B cell (primary cell): ENCODE measurements at regions not wholly inside any gene's neighbourhood (a gene's known extent, or its start where the extent isn't known, plus 50 kb on each side); places are given as distances from the start of the nearest gene placed in this dataset.

Experiments used
- ATAC-seq: fragments of 200-7000 bp; cut with Tn5 transposase; one replicate; pipeline ENCODE4 v1.10.0; 2021; ENCODE audit warnings: low read depth, mild to moderate bottlenecking, moderate number of reproducible peaks, moderate library complexity
- CTCF ChIA-PET: fragments of 350-600 bp; sonication (Branson Sonifier 250); formaldehyde crosslinking; loops from one replicate; lab custom pipeline; 2021; ENCODE audit warnings: antibody characterized with exemption, inconsistent platforms; lab: Charles Lee
- POLR2A ChIA-PET: fragments of 350-600 bp; sonication (Branson Sonifier 250); formaldehyde crosslinking; loops from one replicate; lab custom pipeline; 2021; ENCODE audit warnings: antibody characterized with exemption; lab: Charles Lee
- DNase-seq: peaks from one replicate; pipeline ENCODE4 v3.0.0; 2013
- H2AFZ ChIP-seq: 2 replicates; pipeline ENCODE4 v1.6.1; 2012; ENCODE audit warnings: mild to moderate bottlenecking, low read depth, low read length; ENCODE audit not compliant: insufficient read depth, poor library complexity, severe bottlenecking
- H3K27ac ChIP-seq, 2 donors: 1 replicate in 1 of 2; 2 replicates in 1 of 2; pipeline ENCODE4 v1.5.1; 2012 to 2013; ENCODE audit warnings: low read length in 2 of 2, mild to moderate bottlenecking in 2 of 2, moderate library complexity in 1 of 2
- H3K27me3 ChIP-seq, 4 experiments: fragments of 200-600 bp in 1 of 4; sonication (generic) in 1 of 4; replicated peaks in 1 of 4; 1 replicate in 2 of 4; 2 replicates in 2 of 4; pipeline versions ENCODE4 v1.6.1 to v1.7.0; 2013 to 2016; ENCODE audit warnings: low read length in 3 of 4, mild to moderate bottlenecking in 2 of 4, mixed read lengths in 1 of 4, moderate library complexity in 1 of 4; ENCODE audit not compliant: insufficient read depth in 4 of 4, control insufficient read depth in 3 of 4; ENCODE audit errors: control extremely low read depth in 1 of 4
- H3K36me3 ChIP-seq, 2 experiments: replicated peaks in 1 of 2; 1 replicate in 1 of 2; 2 replicates in 1 of 2; pipeline versions ENCODE4 v1.6.1 to v1.7.1; 2013; ENCODE audit warnings: low read length in 1 of 2; ENCODE audit not compliant: insufficient read depth in 2 of 2, control insufficient read depth in 1 of 2; ENCODE audit errors: control extremely low read depth in 1 of 2, extremely low read depth in 1 of 2
- H3K4me1 ChIP-seq, 2 donors: fragments of 200-600 bp in 1 of 2; sonication (generic) in 1 of 2; 1 replicate in 1 of 2; 2 replicates in 1 of 2; pipeline versions ENCODE4 v1.5.1 to v1.6.1; 2013 to 2017; ENCODE audit warnings: low read length in 2 of 2; ENCODE audit not compliant: control insufficient read depth in 2 of 2, insufficient read depth in 2 of 2
- H3K4me2 ChIP-seq: replicated peaks from 2 replicates; pipeline ENCODE3; 2012; ENCODE audit warnings: mild to moderate bottlenecking, low read depth, low read length; ENCODE audit not compliant: poor library complexity, severe bottlenecking
- H3K4me3 ChIP-seq, 5 experiments: fragments of 200-600 bp in 1 of 5; sonication (generic) in 1 of 5; 1 replicate in 3 of 5; 2 replicates in 2 of 5; pipeline versions ENCODE4 v1.5.1 to v1.7.0; 2011 to 2016; ENCODE audit warnings: low read length in 4 of 5, mild to moderate bottlenecking in 4 of 5, low read depth in 2 of 5, control low read depth in 1 of 5, moderate library complexity in 1 of 5; ENCODE audit not compliant: insufficient read depth in 1 of 5; ENCODE audit errors: control extremely low read depth in 1 of 5, extremely low read depth in 1 of 5
- H3K79me2 ChIP-seq: fragments of 200-600 bp; sonication (generic); one replicate; pipeline ENCODE4 v1.6.0; 2016; ENCODE audit warnings: low read length; ENCODE audit not compliant: control insufficient read depth, insufficient read depth
- H3K9ac ChIP-seq: fragments of 200-600 bp; sonication (generic); 2 replicates; pipeline ENCODE4 v1.6.1; 2017; ENCODE audit warnings: mild to moderate bottlenecking, low read length, moderate library complexity
- H3K9me3 ChIP-seq, 3 donors: one replicate each; pipeline versions ENCODE4 v1.6.1 to v1.7.1; 2013; ENCODE audit warnings: low read length in 2 of 3; ENCODE audit not compliant: control insufficient read depth in 2 of 3, insufficient read depth in 1 of 3; ENCODE audit errors: control extremely low read depth in 1 of 3
- H4K20me1 ChIP-seq: 2 replicates; pipeline ENCODE4 v1.6.0; 2012; ENCODE audit warnings: mild to moderate bottlenecking, low read length; ENCODE audit not compliant: insufficient read depth, control insufficient read depth, poor library complexity, severe bottlenecking
- H3K27ac Mint-ChIP-seq: one replicate; pipeline ENCODE4 v1.8.0; 2021; ENCODE audit warnings: mixed read lengths
- H3K27me3 Mint-ChIP-seq: one replicate; pipeline ENCODE4 v1.8.0; 2021; ENCODE audit warnings: mixed read lengths
- H3K4me1 Mint-ChIP-seq: one replicate; pipeline ENCODE4 v1.8.0; 2021; ENCODE audit warnings: mixed read lengths
- H3K4me3 Mint-ChIP-seq: one replicate; pipeline ENCODE4 v1.8.0; 2021; ENCODE audit warnings: mixed read lengths
- H3K9me3 Mint-ChIP-seq: one replicate; pipeline ENCODE4 v1.8.0; 2022; ENCODE audit warnings: mixed read lengths; ENCODE audit not compliant: insufficient read depth
- EZH2 ChIP-seq: IDR thresholded peaks from 2 replicates; pipeline ENCODE4 v1.6.1; 2012; ENCODE audit warnings: borderline replicate concordance, low read depth, mild to moderate bottlenecking, moderate library complexity, low read length; ENCODE audit not compliant: insufficient read depth, poor library complexity, severe bottlenecking
- WGBS: methylation state at CpG from one replicate; pipeline ENCODE4 v1.1.5; 2013; ENCODE audit warnings: missing lambda C conversion rate; ENCODE audit not compliant: insufficient coverage; 5-methylcytosine and 5-hydroxymethylcytosine counted together
- intact Hi-C: fragments of 100-400 bp; cut with micrococcal nuclease; formaldehyde crosslinking; loops from one replicate; pipeline ENCODE4 v1.10.0; 2022
- TF ChIP-seq, protein P1 (sequence below): fragments of 200-600 bp; IDR thresholded peaks from one replicate; pipeline ENCODE4 v1.8.0; 2022; ENCODE audit warnings: antibody characterized with exemption, mild to moderate bottlenecking

DNA sequence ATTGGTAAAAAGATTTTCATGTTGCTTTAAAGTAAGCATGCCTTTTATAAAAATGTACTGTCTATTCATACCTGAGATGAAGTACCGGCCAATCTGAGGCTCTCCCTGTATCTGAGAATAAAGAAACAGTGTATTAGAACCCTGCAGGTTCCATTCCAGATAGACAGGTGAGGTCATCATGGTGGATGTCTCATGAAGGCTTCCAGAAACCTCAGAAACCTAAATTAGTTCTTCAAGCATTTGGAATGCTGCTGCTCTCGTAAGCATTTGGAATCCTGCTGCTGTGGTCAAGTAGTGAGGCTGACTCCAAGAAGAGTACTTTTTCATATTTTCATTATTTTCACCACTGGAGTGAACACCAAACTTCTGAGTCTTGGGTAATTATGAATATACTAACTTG, 642.3 kb downstream of the MAFB start:
- CTCF ChIA-PET = no interaction called here
- Histone ChIP-seq H3K27ac (no peak overlapping the region), H4K20me1 (no peaks in the 10 kb centered on the region), H3K9me3 (no peaks in the 10 kb centered on the region), H3K4me1 (no peaks in the 10 kb centered on the region), H2AFZ (no peak overlapping the region), H3K79me2 (no peaks in the 10 kb centered on the region), H3K36me3 (no peaks in the 10 kb centered on the region), H3K4me3 (no peak overlapping the region), H3K4me2 (no peak overlapping the region), H3K27me3 (peaks cover 0 to 4% (median 0%) of the 10 kb centered on the region in 4 experiments), H3K9ac (no peak overlapping the region)
- WGBS = no CpG with 5 or more reads among the region's 2 CpGs
- intact Hi-C loops = no loop called here
- ATAC-seq (no peak), DNase-seq (no peak)
- Mint-ChIP-seq H3K9me3 (no peaks in the 10 kb centered on the region), H3K27ac (no peak overlapping the region), H3K4me1 (no peaks in the 10 kb centered on the region), H3K27me3 (peaks cover 12% of the 10 kb centered on the region), H3K4me3 (no peak overlapping the region)
- TF ChIP-seq, protein P1, sequence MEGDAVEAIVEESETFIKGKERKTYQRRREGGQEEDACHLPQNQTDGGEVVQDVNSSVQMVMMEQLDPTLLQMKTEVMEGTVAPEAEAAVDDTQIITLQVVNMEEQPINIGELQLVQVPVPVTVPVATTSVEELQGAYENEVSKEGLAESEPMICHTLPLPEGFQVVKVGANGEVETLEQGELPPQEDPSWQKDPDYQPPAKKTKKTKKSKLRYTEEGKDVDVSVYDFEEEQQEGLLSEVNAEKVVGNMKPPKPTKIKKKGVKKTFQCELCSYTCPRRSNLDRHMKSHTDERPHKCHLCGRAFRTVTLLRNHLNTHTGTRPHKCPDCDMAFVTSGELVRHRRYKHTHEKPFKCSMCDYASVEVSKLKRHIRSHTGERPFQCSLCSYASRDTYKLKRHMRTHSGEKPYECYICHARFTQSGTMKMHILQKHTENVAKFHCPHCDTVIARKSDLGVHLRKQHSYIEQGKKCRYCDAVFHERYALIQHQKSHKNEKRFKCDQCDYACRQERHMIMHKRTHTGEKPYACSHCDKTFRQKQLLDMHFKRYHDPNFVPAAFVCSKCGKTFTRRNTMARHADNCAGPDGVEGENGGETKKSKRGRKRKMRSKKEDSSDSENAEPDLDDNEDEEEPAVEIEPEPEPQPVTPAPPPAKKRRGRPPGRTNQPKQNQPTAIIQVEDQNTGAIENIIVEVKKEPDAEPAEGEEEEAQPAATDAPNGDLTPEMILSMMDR = no peak
- no peak for TF ChIP-seq EZH2
- POLR2A ChIA-PET = no interaction called here

DNA sequence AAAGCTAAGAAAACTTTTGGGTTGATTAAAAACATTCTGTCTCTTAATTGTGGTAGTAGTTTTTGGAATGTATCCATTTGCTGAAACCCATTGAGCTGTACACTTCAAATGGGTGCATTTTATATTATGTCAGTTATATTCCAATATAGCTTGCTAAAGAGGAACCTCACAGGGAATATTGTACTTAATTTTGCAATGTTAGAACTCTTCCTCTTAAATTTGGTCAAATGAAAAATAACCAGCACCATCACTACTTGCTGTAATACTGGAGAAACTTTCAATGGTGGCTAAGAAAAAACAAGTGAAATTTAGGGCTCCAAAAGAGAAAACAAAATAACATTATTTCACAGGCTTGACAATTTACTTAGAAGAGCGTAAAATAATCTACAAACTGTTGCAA, 651.5 kb downstream of the MAFB start:
- intact Hi-C loops = no loop called here
- CTCF ChIA-PET = no interaction called here
- WGBS = no CpG with 5 or more reads among the region's 1 CpG

More for the DNA sequence above, 651.5 kb downstream of the MAFB start:
- H3K9ac ChIP-seq = no peak overlapping the region
- DNase-seq (no peak), ATAC-seq (no peak)
- H2AFZ ChIP-seq = no peak overlapping the region
- no peaks in the 10 kb centered on the region for H3K79me2 ChIP-seq
- no peak overlapping the region for H3K4me2 ChIP-seq
- no peak for TF ChIP-seq EZH2
- no peaks in the 10 kb centered on the region for H3K9me3 Mint-ChIP-seq
- POLR2A ChIA-PET = no interaction called here
- H3K4me1 ChIP-seq = no peaks in the 10 kb centered on the region
- no peak overlapping the region for H3K4me3 Mint-ChIP-seq
- no peaks in the 10 kb centered on the region for H3K27me3 ChIP-seq
- no peaks in the 10 kb centered on the region for H3K27me3 Mint-ChIP-seq
- no peak overlapping the region for H3K27ac ChIP-seq
- H3K4me1 Mint-ChIP-seq = no peaks in the 10 kb centered on the region
- H3K9me3 ChIP-seq = no peaks in the 10 kb centered on the region
- no peaks in the 10 kb centered on the region for H4K20me1 ChIP-seq
- H3K4me3 ChIP-seq = no peak overlapping the region
- no peak overlapping the region for H3K27ac Mint-ChIP-seq
- H3K36me3 ChIP-seq = no peaks in the 10 kb centered on the region
